ENCODE measurements at regions not wholly inside any gene's neighbourhood (a gene's known extent, or its start where the extent isn't known, plus 50 kb on each side); places are given as distances from the start of the nearest gene placed in this dataset.

GRCh38 chr18:75344615-75345014, 82.9 kb downstream of the SMIM21 start:
- DNase-seq (ENCODE audit: low read depth) = no peak
- TF ChIP-seq CTCF (IDR thresholded peaks at IDR 0.05; ENCODE audit: insufficient read depth, low read depth, low read length) = no peak
- H3K4me3 ChIP-seq (ENCODE audit: low read depth, low read length) = no peak overlapping the region

DNA sequence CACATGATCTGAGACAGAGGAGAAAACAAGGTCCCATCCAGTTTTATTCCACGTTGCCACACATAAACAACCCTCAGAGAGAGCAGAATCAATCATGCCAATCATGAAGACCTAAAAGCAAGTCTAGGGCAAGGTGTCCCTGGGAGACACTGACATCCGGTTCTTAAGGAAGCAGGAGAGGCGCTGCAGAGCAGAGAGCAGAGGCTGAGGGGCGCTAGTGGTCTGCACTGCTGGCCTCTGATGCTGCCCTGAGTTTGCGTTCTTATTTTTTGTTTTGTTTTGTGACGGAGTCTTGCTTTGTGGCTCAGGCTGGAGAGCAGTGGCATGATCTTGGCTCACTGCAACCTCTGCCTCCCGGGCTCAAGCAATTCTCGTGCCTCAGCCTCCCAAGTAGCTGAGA, 83.3 kb downstream of the SMIM21 start:
- no peak for DNase-seq (ENCODE audit: low read depth)
- no peak overlapping the region for H3K4me3 ChIP-seq (ENCODE audit: low read depth, low read length)
- TF ChIP-seq CTCF (IDR thresholded peaks at IDR 0.05; ENCODE audit: insufficient read depth, low read depth, low read length) = peak; percentile 7

DNA sequence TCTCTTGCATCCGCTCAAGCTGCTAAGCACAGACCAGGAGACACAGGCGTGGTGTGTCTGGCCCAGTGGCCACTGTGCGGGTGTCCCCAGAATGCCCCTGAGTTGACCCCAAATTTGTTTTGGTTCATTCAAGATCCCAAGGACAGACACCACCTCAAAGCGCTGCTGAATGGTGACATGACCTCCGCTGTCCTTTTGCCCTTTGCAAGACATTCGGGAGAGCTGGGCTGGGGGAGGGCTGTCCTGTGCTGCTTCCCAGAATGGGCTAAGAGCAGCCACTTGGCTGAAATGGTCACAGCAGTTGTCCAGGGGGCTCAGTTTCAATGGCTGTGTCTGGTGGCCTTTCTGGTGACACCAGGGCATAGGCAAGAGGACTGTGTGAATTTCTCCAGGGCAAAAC, 84.1 kb downstream of the SMIM21 start:
- no peak for TF ChIP-seq CTCF (IDR thresholded peaks at IDR 0.05; ENCODE audit: insufficient read depth, low read depth, low read length)
- no peak overlapping the region for H3K4me3 ChIP-seq (ENCODE audit: low read depth, low read length)
- no peak for DNase-seq (ENCODE audit: low read depth)

- TF ChIP-seq CTCF (IDR thresholded peaks at IDR 0.05; ENCODE audit: insufficient read depth, low read depth, low read length) = no peak
- no peak for DNase-seq (ENCODE audit: low read depth)
- H3K4me3 ChIP-seq (ENCODE audit: low read depth, low read length) = no peak overlapping the region
These were observed 85.6 kb downstream of the SMIM21 start for GRCh38 chr18:75341897-75342296.

DNA sequence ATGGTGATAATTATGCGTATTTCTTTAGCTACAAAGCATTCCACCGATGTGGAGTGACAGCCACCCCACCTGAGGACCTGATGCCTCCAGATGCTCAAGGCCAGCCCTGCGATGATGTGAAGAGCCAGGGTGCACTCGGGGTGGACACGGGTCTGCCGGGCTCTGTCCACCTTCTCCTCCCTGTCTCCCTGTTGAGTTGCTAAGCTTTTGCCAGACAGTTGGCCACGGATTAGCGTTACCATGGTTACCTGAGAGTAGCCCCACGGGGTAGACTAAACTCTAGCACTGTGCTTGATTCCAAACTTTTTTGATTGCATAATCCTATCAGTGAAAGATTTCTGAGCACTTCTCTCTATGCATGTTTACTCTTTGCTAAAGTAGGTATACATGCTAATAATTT, 86.2 kb downstream of the SMIM21 start:
- DNase-seq (ENCODE audit: low read depth) = peak; percentile 11
- no peak for TF ChIP-seq CTCF (IDR thresholded peaks at IDR 0.05; ENCODE audit: insufficient read depth, low read depth, low read length)

GRCh38 chr18:75339936-75340605, 87.4 kb downstream of the SMIM21 start:
- H3K4me3 ChIP-seq (ENCODE audit: low read depth, low read length) = no peak overlapping the region
- no peak for TF ChIP-seq CTCF (IDR thresholded peaks at IDR 0.05; ENCODE audit: insufficient read depth, low read depth, low read length)
- DNase-seq (ENCODE audit: low read depth) = no peak

More for the DNA sequence above, 86.2 kb downstream of the SMIM21 start:
- no peak overlapping the region for H3K4me3 ChIP-seq (ENCODE audit: low read depth, low read length)
